Keratinocyte (primary cell): ENCODE measurements at regions not wholly inside any gene's neighbourhood (a gene's known extent, or its start where the extent isn't known, plus 50 kb on each side); places are given as distances from the start of the nearest gene placed in this dataset.

Experiments
- DNase-seq: peaks from one replicate; pipeline ENCODE4 v3.0.0-alpha.2; 2011; ENCODE audit warnings: low read depth, missing footprints, low spot score
- FAIRE-seq: peaks from 2 replicates; lab custom pipeline; 2011; peaks lifted over from hg19 to GRCh38; lab: Jason Lieb, UNC
- H2AFZ ChIP-seq: 2 replicates; pipeline ENCODE4 v1.6.0; 2012; ENCODE audit warnings: low read length, control low read depth, inconsistent platforms; ENCODE audit not compliant: control insufficient read depth
- H3K27ac ChIP-seq: 2 replicates; pipeline ENCODE4 v1.5.1; 2011; ENCODE audit warnings: low read length; ENCODE audit not compliant: control insufficient read depth, insufficient read depth
- H3K27me3 ChIP-seq: 3 replicates; pipeline ENCODE4 v1.6.0; 2011; ENCODE audit warnings: low read length; ENCODE audit not compliant: control insufficient read depth, insufficient read depth; ENCODE audit errors: extremely low read depth
- H3K36me3 ChIP-seq, 2 experiments: 2 replicates in 1 of 2; 3 replicates in 1 of 2; pipeline ENCODE4 v1.5.1; 2011; ENCODE audit warnings: low read length in 2 of 2, mild to moderate bottlenecking in 1 of 2; ENCODE audit not compliant: control insufficient read depth in 2 of 2, insufficient read depth in 2 of 2; ENCODE audit errors: extremely low read depth in 1 of 2
- H3K4me1 ChIP-seq: 3 replicates; pipeline ENCODE4 v1.5.1; 2011; ENCODE audit warnings: low read length; ENCODE audit not compliant: control insufficient read depth, insufficient read depth; ENCODE audit errors: extremely low read depth
- H3K4me2 ChIP-seq: 3 replicates; pipeline ENCODE4 v1.6.0; 2011; ENCODE audit warnings: low read depth, low read length; ENCODE audit not compliant: control insufficient read depth, insufficient read depth; ENCODE audit errors: extremely low read depth
- H3K4me3 ChIP-seq, 3 experiments: fragments of 200-600 bp in 1 of 3; sonication (generic) in 1 of 3; 2 replicates in 2 of 3; 3 replicates in 1 of 3; pipeline ENCODE4 v1.5.1; 2011 to 2016; ENCODE audit warnings: low read length in 3 of 3, mild to moderate bottlenecking in 3 of 3, control low read depth in 2 of 3, inconsistent platforms in 1 of 3, low read depth in 1 of 3, mixed read lengths in 1 of 3, mixed run types in 1 of 3, moderate library complexity in 1 of 3; ENCODE audit not compliant: control insufficient read depth in 2 of 3, insufficient read depth in 2 of 3; ENCODE audit errors: extremely low read depth in 1 of 3
- H3K79me2 ChIP-seq: 2 replicates; pipeline ENCODE4 v1.6.0; 2012; ENCODE audit warnings: low read length; ENCODE audit not compliant: control insufficient read depth, insufficient read depth
- H3K9ac ChIP-seq: 3 replicates; pipeline ENCODE4 v1.6.0; 2011; ENCODE audit warnings: low read length; ENCODE audit not compliant: control insufficient read depth, insufficient read depth; ENCODE audit errors: extremely low read depth
- H3K9me1 ChIP-seq: 3 replicates; pipeline ENCODE4 v1.6.0; 2011; ENCODE audit warnings: low read length; ENCODE audit not compliant: control insufficient read depth, insufficient read depth; ENCODE audit errors: extremely low read depth
- H3K9me3 ChIP-seq: 2 replicates; pipeline ENCODE4 v1.5.1; 2012; ENCODE audit warnings: low read depth, low read length; ENCODE audit not compliant: control insufficient read depth
- H4K20me1 ChIP-seq: 3 replicates; pipeline ENCODE4 v1.6.0; 2011; ENCODE audit warnings: low read length; ENCODE audit not compliant: control insufficient read depth, insufficient read depth; ENCODE audit errors: extremely low read depth
- EZH2 ChIP-seq: IDR thresholded peaks from one replicate; pipeline ENCODE4 v1.6.1; 2012; ENCODE audit warnings: inconsistent platforms, mild to moderate bottlenecking, low read length, moderate library complexity
- dilution Hi-C: fragments of 300-500 bp; cut with MboI; formaldehyde crosslinking; loops from one replicate; pipeline ENCODE4 v1.7.0; 2020; ENCODE audit warnings: low sequenced_read_pairs; ENCODE audit not compliant: extremely low pct_ligation_motif_present
- TF ChIP-seq, protein P1 (sequence below), 3 experiments: IDR thresholded peaks in 1 of 3; conservative IDR thresholded peaks in 1 of 3; optimal IDR thresholded peaks in 1 of 3; 2 replicates in 2 of 3; 3 replicates in 1 of 3; pipeline versions ENCODE3 to v1.5.1; 2011; ENCODE audit warnings: low read length in 3 of 3, mild to moderate bottlenecking in 3 of 3, moderate library complexity in 2 of 3, control low read depth in 1 of 3, inconsistent platforms in 1 of 3; ENCODE audit not compliant: insufficient read depth in 2 of 3; ENCODE audit errors: extremely low read depth in 1 of 3

DNA sequence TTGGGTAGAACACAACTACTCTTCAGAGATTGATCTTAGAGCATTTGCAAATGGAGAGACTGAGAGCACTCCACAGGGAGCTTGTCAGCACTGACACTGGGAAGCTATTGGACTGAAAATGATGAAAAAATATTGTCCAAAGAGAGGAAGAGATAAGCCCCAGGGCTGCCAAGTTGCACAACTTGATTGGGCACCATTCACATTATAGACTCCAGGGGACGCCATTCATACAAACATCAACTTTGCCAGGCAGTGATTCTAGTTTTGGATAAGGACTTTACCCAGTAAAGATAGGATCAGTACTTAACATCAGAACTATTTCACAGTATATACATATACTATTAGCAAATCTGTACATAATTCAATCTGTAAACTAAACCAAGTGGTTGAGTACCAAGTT, 79.6 kb upstream of the MYCN start:
- H3K4me1 ChIP-seq: no peaks in the 10 kb centered on the region
- H3K27ac ChIP-seq: no peak overlapping the region
- no peak overlapping the region for H3K4me3 ChIP-seq
- no peak overlapping the region for H3K9ac ChIP-seq
- H3K79me2 ChIP-seq: no peaks in the 10 kb centered on the region
- no peaks in the 10 kb centered on the region for H3K9me1 ChIP-seq
- H3K36me3 ChIP-seq: no peaks in the 10 kb centered on the region
- H2AFZ ChIP-seq: no peak overlapping the region
- no peak for FAIRE-seq
- no peak for DNase-seq
- no peak overlapping the region for H3K4me2 ChIP-seq
- H3K9me3 ChIP-seq: no peaks in the 10 kb centered on the region
- no peaks in the 10 kb centered on the region for H4K20me1 ChIP-seq
- TF ChIP-seq EZH2: no peak
- TF ChIP-seq, protein P1, sequence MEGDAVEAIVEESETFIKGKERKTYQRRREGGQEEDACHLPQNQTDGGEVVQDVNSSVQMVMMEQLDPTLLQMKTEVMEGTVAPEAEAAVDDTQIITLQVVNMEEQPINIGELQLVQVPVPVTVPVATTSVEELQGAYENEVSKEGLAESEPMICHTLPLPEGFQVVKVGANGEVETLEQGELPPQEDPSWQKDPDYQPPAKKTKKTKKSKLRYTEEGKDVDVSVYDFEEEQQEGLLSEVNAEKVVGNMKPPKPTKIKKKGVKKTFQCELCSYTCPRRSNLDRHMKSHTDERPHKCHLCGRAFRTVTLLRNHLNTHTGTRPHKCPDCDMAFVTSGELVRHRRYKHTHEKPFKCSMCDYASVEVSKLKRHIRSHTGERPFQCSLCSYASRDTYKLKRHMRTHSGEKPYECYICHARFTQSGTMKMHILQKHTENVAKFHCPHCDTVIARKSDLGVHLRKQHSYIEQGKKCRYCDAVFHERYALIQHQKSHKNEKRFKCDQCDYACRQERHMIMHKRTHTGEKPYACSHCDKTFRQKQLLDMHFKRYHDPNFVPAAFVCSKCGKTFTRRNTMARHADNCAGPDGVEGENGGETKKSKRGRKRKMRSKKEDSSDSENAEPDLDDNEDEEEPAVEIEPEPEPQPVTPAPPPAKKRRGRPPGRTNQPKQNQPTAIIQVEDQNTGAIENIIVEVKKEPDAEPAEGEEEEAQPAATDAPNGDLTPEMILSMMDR (optimal IDR thresholded peaks at IDR 0.05 in 1 of 3, IDR thresholded peaks at IDR 0.05 in 1 of 3, conservative IDR thresholded peaks at IDR 0.05 in 1 of 3; ENCODE audit: extremely low read depth in 1 of 3, insufficient read depth in 2 of 3, low read length in 3 of 3): peak in 2 of 3 experiments; percentile 31 to 35
- H3K27me3 ChIP-seq: no peaks in the 10 kb centered on the region
- dilution Hi-C loops: no loop called here

DNA sequence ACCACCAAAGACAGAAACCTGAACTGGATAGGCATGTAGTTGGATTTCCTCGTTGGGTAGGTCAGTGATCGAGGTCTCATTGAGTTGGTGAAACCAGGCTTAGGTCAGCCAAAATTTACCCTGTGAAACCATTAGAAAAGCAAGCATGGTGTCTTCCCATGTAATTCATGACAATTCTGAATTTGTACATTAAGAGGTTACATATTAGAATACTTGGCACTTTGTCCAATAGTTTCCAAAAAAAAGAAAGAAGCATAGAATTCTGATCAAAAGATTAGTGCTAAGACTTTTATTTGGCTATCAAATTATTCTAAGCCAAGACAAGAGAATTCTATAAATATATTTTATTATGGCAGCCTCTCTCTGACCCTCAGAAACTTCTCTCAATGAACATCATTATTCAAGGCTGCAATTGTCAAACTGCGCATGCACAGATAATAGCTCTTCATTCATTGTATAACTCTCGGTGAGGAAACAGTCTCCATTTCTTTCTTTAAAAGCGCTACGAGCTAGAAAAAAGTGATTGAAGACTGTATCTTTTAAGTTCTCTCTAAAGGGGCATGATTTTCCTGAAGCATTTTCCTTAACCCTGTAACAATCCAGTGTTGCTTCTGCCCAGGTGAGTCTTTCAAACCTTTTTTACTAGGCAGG, 79.1 kb upstream of the MYCN start:
- Histone ChIP-seq H4K20me1 (no peaks in the 10 kb centered on the region), H3K4me2 (no peak overlapping the region), H2AFZ (no peak overlapping the region), H3K9me1 (no peaks in the 10 kb centered on the region), H3K27ac (no peak overlapping the region), H3K79me2 (no peaks in the 10 kb centered on the region), H3K27me3 (no peaks in the 10 kb centered on the region), H3K36me3 (no peaks in the 10 kb centered on the region), H3K9ac (no peak overlapping the region), H3K9me3 (no peaks in the 10 kb centered on the region), H3K4me1 (no peaks in the 10 kb centered on the region), H3K4me3 (no peak overlapping the region)
- DNase-seq: no peak
- FAIRE-seq: no peak
- no peak for TF ChIP-seq EZH2
- TF ChIP-seq, protein P1 (optimal IDR thresholded peaks at IDR 0.05 in 1 of 3, IDR thresholded peaks at IDR 0.05 in 1 of 3, conservative IDR thresholded peaks at IDR 0.05 in 1 of 3; ENCODE audit: extremely low read depth in 1 of 3, insufficient read depth in 2 of 3, low read length in 3 of 3): no peak
- dilution Hi-C loops: no loop called here
